ENCODE measurements at regions not wholly inside any gene's neighbourhood (a gene's known extent, or its start where the extent isn't known, plus 50 kb on each side); places are given as distances from the start of the nearest gene placed in this dataset.

GRCh38 chr5:83780699-83781350, 60.2 kb upstream of the HAPLN1 start:
- Histone ChIP-seq H3K27ac (no peak overlapping the region), H3K9me3 (no peaks in the 10 kb centered on the region), H3K36me3 (no peaks in the 10 kb centered on the region), H3K4me3 (no peak overlapping the region), H3K27me3 (no peaks in the 10 kb centered on the region), H3K4me1 (no peaks in the 10 kb centered on the region)
- no peak for DNase-seq
- TF ChIP-seq POLR2A (IDR thresholded peaks at IDR 0.05) (no peak), CTCF (IDR thresholded peaks at IDR 0.05) (no peak)

GRCh38 chr5:83777856-83778255, 57.2 kb upstream of the HAPLN1 start:
- no peaks in the 10 kb centered on the region for H3K9me3 ChIP-seq
- H3K27ac ChIP-seq: no peak overlapping the region
- TF ChIP-seq CTCF (IDR thresholded peaks at IDR 0.05): no peak
- no peak for TF ChIP-seq POLR2A (IDR thresholded peaks at IDR 0.05)
- H3K27me3 ChIP-seq: no peaks in the 10 kb centered on the region
- H3K4me1 ChIP-seq: no peaks in the 10 kb centered on the region
- no peak for DNase-seq
- no peaks in the 10 kb centered on the region for H3K36me3 ChIP-seq
- no peak overlapping the region for H3K4me3 ChIP-seq

GRCh38 chr5:83776437-83777031, 55.9 kb upstream of the HAPLN1 start:
- H3K9me3 ChIP-seq: no peaks in the 10 kb centered on the region
- H3K27ac ChIP-seq: no peak overlapping the region
- H3K27me3 ChIP-seq: no peaks in the 10 kb centered on the region
- no peaks in the 10 kb centered on the region for H3K4me1 ChIP-seq
- DNase-seq: no peak
- H3K4me3 ChIP-seq: no peak overlapping the region
- no peak for TF ChIP-seq CTCF (IDR thresholded peaks at IDR 0.05)
- no peaks in the 10 kb centered on the region for H3K36me3 ChIP-seq

Small RNAs in the stretch of these regions (small RNA-seq; reads per million reads assigned to genes)
- gene RNU4-11P: 0 reads per million in 2 donors
